IPS-18c (cell line): ENCODE measurements at regions not wholly inside any gene's neighbourhood (a gene's known extent, or its start where the extent isn't known, plus 50 kb on each side); places are given as distances from the start of the nearest gene placed in this dataset.

Experiments used
- H3K4me3 ChIP-seq: 2 replicates; pipeline ENCODE4 v1.7.0; 2013; ENCODE audit warnings: low read depth, mild to moderate bottlenecking, low read length, moderate library complexity; ENCODE audit not compliant: insufficient read depth
- H3K9me3 ChIP-seq: one replicate; pipeline ENCODE4 v1.6.1; 2013; ENCODE audit warnings: mild to moderate bottlenecking, low read length, moderate library complexity; ENCODE audit not compliant: control insufficient read depth, insufficient read depth

- Histone ChIP-seq H3K9me3 (peaks cover 14% of the 10 kb centered on the region), H3K4me3 (no peak overlapping the region)
These were observed 396.0 kb upstream of the USP24 start for GRCh38 chr1:55611123-55611522.

GRCh38 chr1:55610203-55610602 is 395.0 kb upstream of the USP24 start:
- Histone ChIP-seq H3K9me3 (peaks cover 14% of the 10 kb centered on the region), H3K4me3 (no peak overlapping the region)

GRCh38 chr1:55609630-55610029 is 394.5 kb upstream of the USP24 start:
- H3K4me3 ChIP-seq = no peak overlapping the region
- peaks cover 14% of the 10 kb centered on the region for H3K9me3 ChIP-seq

GRCh38 chr1:55605155-55605554 is 390.0 kb upstream of the USP24 start:
- Histone ChIP-seq H3K4me3 (no peak overlapping the region), H3K9me3 (peaks cover 14% of the 10 kb centered on the region)

GRCh38 chr1:55604749-55605148 is 389.6 kb upstream of the USP24 start:
- Histone ChIP-seq H3K4me3 (no peak overlapping the region), H3K9me3 (peaks cover 14% of the 10 kb centered on the region)

GRCh38 chr1:55604179-55604578 is 389.0 kb upstream of the USP24 start:
- peaks cover 14% of the 10 kb centered on the region for H3K9me3 ChIP-seq
- no peak overlapping the region for H3K4me3 ChIP-seq

GRCh38 chr1:55600242-55600641 is 385.1 kb upstream of the USP24 start:
- no peak overlapping the region for H3K4me3 ChIP-seq

GRCh38 chr1:55597910-55598309 is 382.7 kb upstream of the USP24 start:
- H3K9me3 ChIP-seq = no peaks in the 10 kb centered on the region
- no peak overlapping the region for H3K4me3 ChIP-seq

More at GRCh38 chr1:55600242-55600641, 385.1 kb upstream of the USP24 start:
- no peaks in the 10 kb centered on the region for H3K9me3 ChIP-seq

- H3K9me3 ChIP-seq = no peaks in the 10 kb centered on the region
- no peak overlapping the region for H3K4me3 ChIP-seq
These were observed 379.5 kb upstream of the USP24 start for GRCh38 chr1:55594701-55595100.

- no peak overlapping the region for H3K4me3 ChIP-seq
- no peaks in the 10 kb centered on the region for H3K9me3 ChIP-seq
These were observed 378.1 kb upstream of the USP24 start for GRCh38 chr1:55593298-55593697.

GRCh38 chr1:55592122-55592521 is 377.0 kb upstream of the USP24 start:
- H3K4me3 ChIP-seq = no peak overlapping the region
- no peaks in the 10 kb centered on the region for H3K9me3 ChIP-seq

- no peak overlapping the region for H3K4me3 ChIP-seq
These were observed 374.6 kb upstream of the USP24 start for GRCh38 chr1:55589671-55590297.

GRCh38 chr1:55588309-55588708 is 373.1 kb upstream of the USP24 start:
- Histone ChIP-seq H3K9me3 (no peaks in the 10 kb centered on the region), H3K4me3 (no peak overlapping the region)

More at GRCh38 chr1:55589671-55590297, 374.6 kb upstream of the USP24 start:
- no peaks in the 10 kb centered on the region for H3K9me3 ChIP-seq

GRCh38 chr1:55586771-55587170 is 371.6 kb upstream of the USP24 start:
- no peaks in the 10 kb centered on the region for H3K9me3 ChIP-seq
- no peak overlapping the region for H3K4me3 ChIP-seq

GRCh38 chr1:55585402-55585792 is 370.2 kb upstream of the USP24 start:
- H3K9me3 ChIP-seq = no peaks in the 10 kb centered on the region
- no peak overlapping the region for H3K4me3 ChIP-seq

- H3K9me3 ChIP-seq = no peaks in the 10 kb centered on the region
- H3K4me3 ChIP-seq = no peak overlapping the region
These were observed 369.6 kb upstream of the USP24 start for GRCh38 chr1:55584526-55585401.

GRCh38 chr1:55582084-55582483 is 366.9 kb upstream of the USP24 start:
- Histone ChIP-seq H3K9me3 (no peaks in the 10 kb centered on the region), H3K4me3 (no peak overlapping the region)

GRCh38 chr1:55580845-55581332 is 365.7 kb upstream of the USP24 start:
- Histone ChIP-seq H3K9me3 (no peaks in the 10 kb centered on the region), H3K4me3 (no peak overlapping the region)
